ENCODE measurements at regions not wholly inside any gene's neighbourhood (a gene's known extent, or its start where the extent isn't known, plus 50 kb on each side); places are given as distances from the start of the nearest gene placed in this dataset.

DNA sequence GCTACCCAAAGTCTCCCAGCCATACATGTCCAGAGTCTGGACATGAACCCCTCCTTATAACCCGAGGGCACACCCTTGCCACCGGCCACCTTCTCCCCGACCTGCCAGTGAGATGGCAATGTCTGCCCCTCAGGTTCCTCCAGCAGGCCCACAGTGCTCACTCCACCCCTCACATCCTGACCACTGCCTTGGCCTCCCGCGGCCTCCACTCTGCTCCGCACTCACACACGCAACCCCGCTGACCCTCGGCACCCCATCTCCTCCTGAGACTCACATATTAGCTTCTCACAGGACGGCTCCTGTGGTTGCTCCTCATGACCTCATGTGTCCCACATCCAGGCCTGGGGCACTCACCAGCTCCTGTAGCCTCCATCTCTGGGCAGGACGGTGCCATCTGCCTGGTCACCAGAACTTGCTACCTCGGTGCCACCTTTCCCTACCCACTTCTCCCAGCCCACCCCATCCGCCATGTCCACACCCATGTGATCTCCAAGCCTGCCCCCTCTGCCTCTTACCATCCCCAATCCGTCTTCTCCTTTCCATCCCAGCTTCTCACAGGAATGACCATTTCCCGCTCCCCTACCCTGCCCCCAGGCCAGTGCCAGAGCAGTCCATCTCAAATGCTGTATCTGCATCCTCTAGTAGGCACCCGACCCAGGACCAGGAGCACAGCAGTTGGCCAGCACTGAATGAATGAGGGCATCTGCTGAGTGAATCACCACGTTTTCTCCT is 198.6 kb upstream of the DIO3 start:
- no peak for DNase-seq

GRCh38 chr14:101363261-101363555 is 198.1 kb upstream of the DIO3 start:
- DNase-seq, result no peak

- DNase-seq, result no peak
Measured at GRCh38 chr14:101363880-101364391, 197.4 kb upstream of the DIO3 start.

DNA sequence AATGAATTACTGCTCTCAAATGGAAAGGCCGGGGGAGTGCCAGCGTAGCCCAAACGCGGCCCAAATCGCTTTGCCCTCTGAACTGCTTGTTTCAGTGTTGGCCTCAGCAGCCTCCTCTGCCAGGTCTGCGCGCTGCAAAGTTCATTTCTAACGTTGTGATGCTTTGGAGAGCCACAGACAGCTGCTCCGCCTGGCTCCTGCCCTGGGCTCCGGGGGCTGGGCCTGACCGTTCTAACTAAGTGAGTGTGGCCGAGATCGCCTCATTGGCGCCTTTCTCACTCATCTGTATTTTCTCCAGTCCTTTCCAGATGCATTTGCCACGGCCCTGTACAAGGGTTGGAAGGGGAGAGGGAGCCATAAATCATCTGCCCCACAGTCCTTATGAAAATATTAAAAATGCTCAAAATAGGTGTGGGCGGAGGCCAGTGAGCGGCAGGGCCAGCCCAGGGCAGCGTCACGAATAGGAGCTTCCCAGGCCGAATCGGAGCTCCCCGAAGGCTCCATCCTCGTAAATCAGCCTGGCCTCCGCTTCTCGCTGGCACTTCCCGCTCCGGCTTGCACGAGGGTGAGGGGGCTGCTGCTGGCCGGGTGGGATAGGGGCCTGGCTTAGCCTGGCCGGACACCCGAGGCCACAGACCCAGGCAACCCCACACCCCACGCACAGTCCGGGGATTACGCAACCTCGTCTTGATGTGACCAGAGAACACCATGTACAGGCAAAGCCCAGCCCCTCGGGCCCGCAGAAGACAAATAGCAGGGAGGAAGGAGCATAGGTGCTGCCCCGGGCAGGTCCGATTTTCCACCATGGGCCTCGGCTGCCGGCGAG is 196.6 kb upstream of the DIO3 start:
- no peak for DNase-seq

GRCh38 chr14:101365329-101366158 is 195.8 kb upstream of the DIO3 start:
- no peak for DNase-seq

DNA sequence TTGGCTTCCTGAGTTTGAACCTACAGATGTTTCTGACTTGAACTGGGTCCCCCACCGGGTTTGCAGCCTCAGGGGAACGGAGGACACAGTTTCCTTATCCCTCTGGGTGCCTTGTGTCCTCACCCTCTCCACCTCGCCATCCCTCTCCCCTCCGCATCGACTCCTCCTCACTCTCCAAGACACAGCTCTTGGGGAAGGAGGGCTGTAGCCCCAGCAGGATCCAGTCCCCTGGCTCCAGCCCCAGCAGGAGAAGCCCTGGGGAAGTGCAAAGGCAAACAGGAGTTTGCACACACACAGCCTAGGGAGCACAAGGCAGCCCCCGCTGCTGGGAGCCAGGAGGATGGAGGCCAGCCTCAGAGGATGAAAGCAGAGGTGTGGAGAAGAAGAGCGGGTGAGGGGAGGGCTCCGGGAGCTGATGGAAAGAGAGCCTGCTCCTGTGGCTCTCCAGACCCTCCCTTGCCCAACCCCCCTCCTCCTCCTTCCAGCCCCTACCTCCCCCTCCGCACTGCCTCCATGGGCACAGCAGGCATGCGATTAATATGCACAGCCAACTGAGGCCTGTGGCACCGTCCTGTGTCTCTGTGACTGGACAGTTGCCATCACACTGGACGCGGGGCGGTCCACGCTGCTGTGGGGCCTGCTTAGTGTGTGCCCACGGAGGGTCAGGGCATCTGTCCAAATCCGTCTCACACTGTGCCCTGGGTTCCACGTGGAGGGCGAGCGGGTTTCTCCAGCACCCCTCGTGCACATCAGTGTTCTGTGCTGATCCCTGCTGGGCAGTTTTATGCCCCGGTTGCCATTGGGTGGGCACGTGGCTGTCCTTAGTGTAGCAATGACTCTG is 193.7 kb upstream of the DIO3 start:
- no peak for DNase-seq

DNA sequence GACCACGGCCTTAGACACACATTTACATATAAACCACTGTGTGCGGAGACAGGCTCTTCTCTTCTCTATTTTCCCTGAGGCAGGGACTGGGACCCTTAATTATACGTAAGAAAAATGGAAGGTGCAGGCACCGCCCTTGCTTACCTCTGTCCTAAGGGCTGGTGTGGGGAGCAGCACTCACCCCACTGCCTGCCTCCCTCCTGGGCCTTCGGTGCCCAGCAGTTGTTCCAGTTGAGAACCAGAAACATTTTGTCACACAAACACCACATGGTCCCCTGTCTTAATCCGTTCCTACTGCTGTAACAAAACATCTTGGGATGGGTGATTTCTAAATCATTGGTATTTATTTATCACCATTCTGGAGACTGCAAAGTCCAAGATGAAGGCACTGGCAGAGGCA is 192.7 kb upstream of the DIO3 start:
- no peak for DNase-seq

- no peak for DNase-seq
Measured at GRCh38 chr14:101369194-101369915, 191.9 kb upstream of the DIO3 start.

DNA sequence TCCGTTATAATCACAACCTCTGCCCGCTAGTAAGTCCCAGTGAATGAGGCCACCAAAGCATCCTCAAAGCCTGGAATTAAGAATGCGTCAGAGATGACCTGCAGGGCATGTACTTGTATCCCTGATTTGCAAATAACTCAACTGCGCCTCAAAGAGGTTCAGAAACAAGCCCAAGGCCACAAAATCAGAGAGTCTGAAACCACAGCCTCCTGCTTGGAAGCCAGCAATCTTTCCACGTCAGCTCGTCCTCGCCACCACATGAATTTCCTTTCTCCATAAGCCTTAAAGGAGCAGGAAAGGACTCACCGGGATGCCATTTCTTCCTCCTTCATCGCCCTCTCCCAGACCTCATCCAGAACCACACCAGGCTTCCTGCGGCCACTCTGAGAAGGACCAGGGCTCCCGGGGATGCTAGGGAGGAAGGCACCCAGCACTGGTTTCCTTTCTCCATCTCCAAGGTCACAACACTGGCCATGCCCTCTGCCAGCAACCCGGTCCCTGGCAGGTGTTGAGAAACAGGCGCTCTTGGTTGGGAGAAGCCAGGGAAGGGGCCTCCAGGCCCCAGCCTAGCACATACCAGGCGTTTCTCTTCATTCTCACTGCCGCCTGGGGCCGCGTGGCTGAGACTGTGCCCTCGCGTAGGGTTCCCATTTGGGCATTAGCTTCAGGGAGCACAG is 191.2 kb upstream of the DIO3 start:
- DNase-seq, result no peak

GRCh38 chr14:101370593-101371569 is 190.4 kb upstream of the DIO3 start:
- DNase-seq, result no peak

- DNase-seq, result no peak
Measured at GRCh38 chr14:101371799-101372793, 189.2 kb upstream of the DIO3 start.

- DNase-seq, result no peak
Measured at GRCh38 chr14:101372894-101373620, 188.2 kb upstream of the DIO3 start.

GRCh38 chr14:101373690-101374295 is 187.5 kb upstream of the DIO3 start:
- no peak for DNase-seq

GRCh38 chr14:101374373-101375338 is 186.6 kb upstream of the DIO3 start:
- DNase-seq, result no peak

DNA sequence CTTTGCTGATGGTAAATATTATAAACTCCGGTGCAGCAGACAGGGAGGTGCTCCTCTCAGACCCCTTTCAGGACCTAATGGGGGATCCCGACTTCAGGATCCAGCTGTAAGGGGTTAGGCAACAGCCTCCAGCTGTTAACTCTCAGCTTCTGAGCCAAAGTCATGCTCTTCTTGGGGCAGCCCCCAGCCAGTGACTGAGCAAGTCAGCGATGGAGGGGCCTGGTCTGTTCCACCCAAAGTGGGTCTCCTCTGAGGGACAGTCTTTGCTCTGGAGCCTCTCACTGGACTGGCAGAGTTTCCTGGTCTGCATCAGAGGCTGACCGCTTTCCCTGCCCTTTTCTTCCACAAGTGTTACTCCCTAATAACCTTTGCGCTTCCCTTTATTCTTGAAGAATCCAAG is 184.2 kb upstream of the DIO3 start:
- no peak for DNase-seq

- no peak for DNase-seq
Measured at GRCh38 chr14:101379842-101380241, 181.5 kb upstream of the DIO3 start.

Measured in fibroblast of skin of right quadriceps (primary cell).